Motor neuron (in vitro differentiated cells): ENCODE measurements at regions not wholly inside any gene's neighbourhood (a gene's known extent, or its start where the extent isn't known, plus 50 kb on each side); places are given as distances from the start of the nearest gene placed in this dataset.
A peak's percentile ranks its signal among the peaks of the same experiment; 100 is the strongest.
"Not testable (repeated sequence)": the region's sequence is repeated elsewhere in the genome, so short reads cannot be mapped to it uniquely, and the experiment has no call there.

ENCODE experiments used
- ATAC-seq, 8 experiments: fragments of 200-7000 bp; cut with Tn5 transposase; replicated peaks in 6 of 8; 2 replicates each; pipeline ENCODE4 v1.8.0; 2021; ENCODE audit warnings: mild to moderate bottlenecking in 8 of 8, moderate library complexity in 8 of 8
- H3K27ac ChIP-seq, 2 donors: fragments of 250-450 bp; sonication (Bioruptor Pico); 2 replicates each; pipeline ENCODE4 v1.9.0; 2021; ENCODE audit warnings: antibody characterized with exemption in 2 of 2, mild to moderate bottlenecking in 2 of 2, moderate library complexity in 1 of 2
- H3K4me1 ChIP-seq, 2 donors: fragments of 250-450 bp; sonication (Bioruptor Pico); replicated peaks in 1 of 2; 2 replicates each; pipeline ENCODE4 v1.6.1; 2021; ENCODE audit warnings: antibody characterized with exemption in 2 of 2, mild to moderate bottlenecking in 2 of 2, moderate library complexity in 1 of 2
- H3K4me3 ChIP-seq, 5 donors: fragments of 250-450 bp; sonication (Bioruptor Pico); 2 replicates each; pipeline ENCODE4 v1.9.0; 2021; ENCODE audit warnings: antibody characterized with exemption in 5 of 5, mild to moderate bottlenecking in 5 of 5, moderate library complexity in 4 of 5
- WGBS, 10 experiments: fragments of 450-650 bp; shearing (Covaris generic); methylation state at CpG; one replicate each; pipeline ENCODE4 v1.0.0; 2022; 5-methylcytosine and 5-hydroxymethylcytosine counted together
- in situ Hi-C, 9 experiments: fragments of 400-800 bp; cut with MboI; loops; one replicate each; pipeline ENCODE4 v1.15.0; 2021; ENCODE audit warnings: low sequenced_read_pairs in 9 of 9, low pct_unique_long_range_greater_than_20kb in 2 of 9; ENCODE audit not compliant: unreplicated experiment in 9 of 9

GRCh38 chr5:174576042-174576441 is 148.3 kb upstream of the MSX2 start:
- WGBS, 10 experiments = 38 to 100% (median 85%) methylated on average over 2 to 6 of the region's 6 CpGs; no CpG with 5 or more reads in 4 of the 10 experiments
- H3K27ac ChIP-seq = no peak overlapping the region
- no peaks in the 10 kb centered on the region for H3K4me1 ChIP-seq
- no peak overlapping the region for H3K4me3 ChIP-seq
- no peak for ATAC-seq
- in situ Hi-C loops = no loop called here

- WGBS, 10 experiments = 0 to 36% (median 17%) methylated on average over 2 to 5 of the region's 5 CpGs; no CpG with 5 or more reads in 3 of the 10 experiments
- peak in 1 of 8 experiments; percentile 53 for ATAC-seq
- in situ Hi-C loops = no loop called here
Measured at GRCh38 chr5:174581479-174581878, 142.9 kb upstream of the MSX2 start.

GRCh38 chr5:174581894-174582293 is 142.5 kb upstream of the MSX2 start:
- no peaks in the 10 kb centered on the region for H3K4me1 ChIP-seq
- no peak overlapping the region for H3K4me3 ChIP-seq
- no peak overlapping the region for H3K27ac ChIP-seq
- 0 to 93% (median 75%) methylated on average over 1 to 4 of the region's 4 CpGs for WGBS, 10 experiments
- no peak for ATAC-seq
- in situ Hi-C loops = no loop called here

More at GRCh38 chr5:174581479-174581878, 142.9 kb upstream of the MSX2 start:
- H3K4me1 ChIP-seq = no peaks in the 10 kb centered on the region
- no peak overlapping the region for H3K27ac ChIP-seq
- no peak overlapping the region for H3K4me3 ChIP-seq

GRCh38 chr5:174583071-174583470 is 141.3 kb upstream of the MSX2 start:
- ATAC-seq = no peak
- WGBS, 10 experiments = 92 to 100% (median 96%) methylated on average over 1 to 4 of the region's 4 CpGs; no CpG with 5 or more reads in 5 of the 10 experiments
- Histone ChIP-seq H3K27ac (no peak overlapping the region), H3K4me3 (no peak overlapping the region), H3K4me1 (no peaks in the 10 kb centered on the region)
- in situ Hi-C loops = no loop called here

GRCh38 chr5:174585472-174585871 is 138.9 kb upstream of the MSX2 start:
- no peak overlapping the region for H3K4me3 ChIP-seq
- ATAC-seq = no peak
- 0 to 100% (median 80%) methylated on average over 1 to 2 of the region's 2 CpGs; no CpG with 5 or more reads in 1 of the 10 experiments for WGBS, 10 experiments

GRCh38 chr5:174586163-174586562 is 138.2 kb upstream of the MSX2 start:
- WGBS, 10 experiments = 0 to 100% (median 83%) methylated on average over 1 to 4 of the region's 4 CpGs
- H3K4me1 ChIP-seq, in situ Hi-C loops, ATAC-seq, H3K4me3 ChIP-seq, H3K27ac ChIP-seq: not testable (repeated sequence)

More at GRCh38 chr5:174585472-174585871, 138.9 kb upstream of the MSX2 start:
- Histone ChIP-seq H3K4me1 (no peaks in the 10 kb centered on the region), H3K27ac (no peak overlapping the region)
- in situ Hi-C loops = no loop called here

GRCh38 chr5:174589011-174589410 is 135.4 kb upstream of the MSX2 start:
- in situ Hi-C loops = no loop called here
- Histone ChIP-seq H3K27ac (no peak overlapping the region), H3K4me1 (no peaks in the 10 kb centered on the region), H3K4me3 (no peak overlapping the region)
- WGBS, 10 experiments = 38 to 100% (median 80%) methylated on average over 1 to 6 of the region's 7 CpGs; no CpG with 5 or more reads in 1 of the 10 experiments
- ATAC-seq = no peak

- in situ Hi-C loops = no loop called here
- no peak for ATAC-seq
Measured at GRCh38 chr5:174589599-174589998, 134.8 kb upstream of the MSX2 start.

GRCh38 chr5:174590820-174591219 is 133.6 kb upstream of the MSX2 start:
- H3K4me3 ChIP-seq = no peak overlapping the region
- 45 to 93% (median 88%) methylated on average over 3 of the region's 3 CpGs; no CpG with 5 or more reads in 3 of the 10 experiments for WGBS, 10 experiments
- in situ Hi-C loops = no loop called here
- H3K4me1 ChIP-seq = no peaks in the 10 kb centered on the region
- ATAC-seq = no peak
- H3K27ac ChIP-seq = no peak overlapping the region

More at GRCh38 chr5:174589599-174589998, 134.8 kb upstream of the MSX2 start:
- Histone ChIP-seq H3K4me3 (no peak overlapping the region), H3K27ac (no peak overlapping the region), H3K4me1 (no peaks in the 10 kb centered on the region)
- 0 to 100% (median 63%) methylated on average over 1 to 8 of the region's 11 CpGs; no CpG with 5 or more reads in 1 of the 10 experiments for WGBS, 10 experiments

GRCh38 chr5:174596429-174596828 is 128.0 kb upstream of the MSX2 start:
- ATAC-seq = no peak
- Histone ChIP-seq H3K4me1 (no peaks in the 10 kb centered on the region), H3K27ac (no peak overlapping the region), H3K4me3 (no peak overlapping the region)
- in situ Hi-C loops = no loop called here
- 0 to 100% (median 83%) methylated on average over 1 of the region's 1 CpG; no CpG with 5 or more reads in 5 of the 10 experiments for WGBS, 10 experiments

- Histone ChIP-seq H3K4me1 (no peaks in the 10 kb centered on the region), H3K27ac (no peak overlapping the region), H3K4me3 (no peak overlapping the region)
- in situ Hi-C loops = no loop called here
- no peak for ATAC-seq
- 0 to 80% (median 20%) methylated on average over 1 to 3 of the region's 6 CpGs; no CpG with 5 or more reads in 5 of the 10 experiments for WGBS, 10 experiments
Measured at GRCh38 chr5:174599992-174600391, 124.4 kb upstream of the MSX2 start.

- H3K4me1 ChIP-seq = no peaks in the 10 kb centered on the region
- no peak overlapping the region for H3K27ac ChIP-seq
- WGBS, 10 experiments = 71 to 80% methylated on average over 1 of the region's 1 CpG; no CpG with 5 or more reads in 8 of the 10 experiments
- no peak overlapping the region for H3K4me3 ChIP-seq
- in situ Hi-C loops = no loop called here
- peak in 5 of 8 experiments; percentile 22 to 43 (median 27) for ATAC-seq
Measured at GRCh38 chr5:174601946-174602345, 122.4 kb upstream of the MSX2 start.

GRCh38 chr5:174606153-174606552 is 118.2 kb upstream of the MSX2 start:
- Histone ChIP-seq H3K4me3 (no peak overlapping the region), H3K4me1 (no peaks in the 10 kb centered on the region), H3K27ac (no peak overlapping the region)
- no peak for ATAC-seq
- 0 to 100% (median 73%) methylated on average over 1 to 3 of the region's 3 CpGs; no CpG with 5 or more reads in 2 of the 10 experiments for WGBS, 10 experiments
- in situ Hi-C loops = no loop called here

- in situ Hi-C loops = no loop called here
- ATAC-seq = no peak
- Histone ChIP-seq H3K4me1 (no peaks in the 10 kb centered on the region), H3K27ac (no peak overlapping the region), H3K4me3 (no peak overlapping the region)
- WGBS, 10 experiments = 0 to 86% (median 60%) methylated on average over 1 to 4 of the region's 4 CpGs; no CpG with 5 or more reads in 1 of the 10 experiments
Measured at GRCh38 chr5:174606646-174607045, 117.7 kb upstream of the MSX2 start.
